Liver (tissue), 3 donors: ENCODE measurements at regions not wholly inside any gene's neighbourhood (a gene's known extent, or its start where the extent isn't known, plus 50 kb on each side); places are given as distances from the start of the nearest gene placed in this dataset.

ENCODE experiments used
- EGR1 ChIP-seq, 2 donors: IDR thresholded peaks; 2 replicates each; pipeline ENCODE4 v1.6.1; 2016 to 2018; ENCODE audit warnings: antibody characterized with exemption in 2 of 2, low read depth in 2 of 2
- GABPA ChIP-seq, 2 donors: IDR thresholded peaks in 1 of 2; conservative IDR thresholded peaks in 1 of 2; 2 replicates each; pipeline ENCODE4 v1.6.1; 2016; ENCODE audit warnings: antibody characterized with exemption in 2 of 2, mild to moderate bottlenecking in 1 of 2, moderate library complexity in 1 of 2
- RAD21 ChIP-seq, 2 donors: IDR thresholded peaks; 2 replicates each; pipeline ENCODE4 v1.6.1; 2016; ENCODE audit warnings: antibody characterized with exemption in 2 of 2, mild to moderate bottlenecking in 2 of 2
- REST ChIP-seq: IDR thresholded peaks from 2 replicates; pipeline ENCODE4 v1.6.1; 2016; ENCODE audit warnings: antibody characterized with exemption, mild to moderate bottlenecking
- RXRA ChIP-seq, 2 donors: IDR thresholded peaks; 2 replicates each; pipeline ENCODE4 v1.6.1; 2017 to 2018; ENCODE audit warnings: antibody characterized with exemption in 2 of 2, mild to moderate bottlenecking in 1 of 2
- TAF1 ChIP-seq: conservative IDR thresholded peaks from 2 replicates; pipeline ENCODE4 v1.6.1; 2016; ENCODE audit warnings: antibody characterized with exemption, mild to moderate bottlenecking
- TF ChIP-seq, protein P1 (sequence below): fragments of 150-350 bp; IDR thresholded peaks from 2 replicates; pipeline ENCODE4 v1.5.1; 2017; ENCODE audit warnings: improper control_type of control experiment, low read depth, low read length; ENCODE audit not compliant: missing input control
- TF ChIP-seq, protein P2 (sequence below): IDR thresholded peaks from 2 replicates; pipeline ENCODE4 v1.6.1; 2016; ENCODE audit warnings: antibody characterized with exemption
- TF ChIP-seq, protein P3 (sequence below): IDR thresholded peaks from 2 replicates; pipeline ENCODE4 v1.6.1; 2016; ENCODE audit warnings: antibody characterized with exemption
- donor health status: healthy.
- donor health status: healthy.

- no peak for TF ChIP-seq TAF1
- TF ChIP-seq, protein P1, sequence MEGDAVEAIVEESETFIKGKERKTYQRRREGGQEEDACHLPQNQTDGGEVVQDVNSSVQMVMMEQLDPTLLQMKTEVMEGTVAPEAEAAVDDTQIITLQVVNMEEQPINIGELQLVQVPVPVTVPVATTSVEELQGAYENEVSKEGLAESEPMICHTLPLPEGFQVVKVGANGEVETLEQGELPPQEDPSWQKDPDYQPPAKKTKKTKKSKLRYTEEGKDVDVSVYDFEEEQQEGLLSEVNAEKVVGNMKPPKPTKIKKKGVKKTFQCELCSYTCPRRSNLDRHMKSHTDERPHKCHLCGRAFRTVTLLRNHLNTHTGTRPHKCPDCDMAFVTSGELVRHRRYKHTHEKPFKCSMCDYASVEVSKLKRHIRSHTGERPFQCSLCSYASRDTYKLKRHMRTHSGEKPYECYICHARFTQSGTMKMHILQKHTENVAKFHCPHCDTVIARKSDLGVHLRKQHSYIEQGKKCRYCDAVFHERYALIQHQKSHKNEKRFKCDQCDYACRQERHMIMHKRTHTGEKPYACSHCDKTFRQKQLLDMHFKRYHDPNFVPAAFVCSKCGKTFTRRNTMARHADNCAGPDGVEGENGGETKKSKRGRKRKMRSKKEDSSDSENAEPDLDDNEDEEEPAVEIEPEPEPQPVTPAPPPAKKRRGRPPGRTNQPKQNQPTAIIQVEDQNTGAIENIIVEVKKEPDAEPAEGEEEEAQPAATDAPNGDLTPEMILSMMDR = no peak
- TF ChIP-seq GABPA (IDR thresholded peaks at IDR 0.05 in 1 of 2, conservative IDR thresholded peaks at IDR 0.05 in 1 of 2) = no peak
- no peak for TF ChIP-seq EGR1 (IDR thresholded peaks at IDR 0.05; ENCODE audit: low read depth in 2 of 2)
- TF ChIP-seq, protein P2, sequence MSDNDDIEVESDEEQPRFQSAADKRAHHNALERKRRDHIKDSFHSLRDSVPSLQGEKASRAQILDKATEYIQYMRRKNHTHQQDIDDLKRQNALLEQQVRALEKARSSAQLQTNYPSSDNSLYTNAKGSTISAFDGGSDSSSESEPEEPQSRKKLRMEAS = no peak
- no peak for TF ChIP-seq REST
- TF ChIP-seq RXRA (IDR thresholded peaks at IDR 0.05) = no peak
- TF ChIP-seq RAD21 (IDR thresholded peaks at IDR 0.05) = no peak
- TF ChIP-seq, protein P3, sequence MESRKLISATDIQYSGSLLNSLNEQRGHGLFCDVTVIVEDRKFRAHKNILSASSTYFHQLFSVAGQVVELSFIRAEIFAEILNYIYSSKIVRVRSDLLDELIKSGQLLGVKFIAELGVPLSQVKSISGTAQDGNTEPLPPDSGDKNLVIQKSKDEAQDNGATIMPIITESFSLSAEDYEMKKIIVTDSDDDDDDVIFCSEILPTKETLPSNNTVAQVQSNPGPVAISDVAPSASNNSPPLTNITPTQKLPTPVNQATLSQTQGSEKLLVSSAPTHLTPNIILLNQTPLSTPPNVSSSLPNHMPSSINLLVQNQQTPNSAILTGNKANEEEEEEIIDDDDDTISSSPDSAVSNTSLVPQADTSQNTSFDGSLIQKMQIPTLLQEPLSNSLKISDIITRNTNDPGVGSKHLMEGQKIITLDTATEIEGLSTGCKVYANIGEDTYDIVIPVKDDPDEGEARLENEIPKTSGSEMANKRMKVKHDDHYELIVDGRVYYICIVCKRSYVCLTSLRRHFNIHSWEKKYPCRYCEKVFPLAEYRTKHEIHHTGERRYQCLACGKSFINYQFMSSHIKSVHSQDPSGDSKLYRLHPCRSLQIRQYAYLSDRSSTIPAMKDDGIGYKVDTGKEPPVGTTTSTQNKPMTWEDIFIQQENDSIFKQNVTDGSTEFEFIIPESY = no peak
These were observed 189.5 kb upstream of the CTAGE1 start for GRCh38 chr18:22607284-22607635.
